ENCODE measurements at regions not wholly inside any gene's neighbourhood (a gene's known extent, or its start where the extent isn't known, plus 50 kb on each side); places are given as distances from the start of the nearest gene placed in this dataset.

GRCh38 chr15:45885801-45886200 lies 251.0 kb downstream of the SQOR start:
- Histone ChIP-seq H3K27me3 (ENCODE audit: control insufficient read depth, insufficient read depth, low read length) (no peaks in the 10 kb centered on the region), H4K8ac (ENCODE audit: low read depth in 2 of 2, low read length in 2 of 2) (no peak overlapping the region), H3K27ac (ENCODE audit: insufficient read depth, low read length) (no peak overlapping the region), H4K20me1 (ENCODE audit: insufficient read depth, low read length) (no peaks in the 10 kb centered on the region), H3K4me3 (ENCODE audit: insufficient read depth, low read depth, low read length) (no peak overlapping the region), H4K5ac (ENCODE audit: low read depth, low read length) (no peak overlapping the region), H3K4me2 (ENCODE audit: low read depth, low read length) (no peak overlapping the region), H2BK15ac (ENCODE audit: low read depth, low read length) (no peak overlapping the region), H2AFZ (replicated peaks; ENCODE audit: low read length, poor library complexity) (no peak overlapping the region), H3K4ac (ENCODE audit: low read depth, low read length) (no peak overlapping the region), H3K79me1 (ENCODE audit: low read depth in 1 of 2, low read length in 2 of 2) (no peaks in the 10 kb centered on the region), H3K23ac (ENCODE audit: low read depth, low read length) (no peak overlapping the region), H2AK9ac (replicated peaks; ENCODE audit: low read depth, low read length, poor library complexity) (no peak overlapping the region), H3K14ac (replicated peaks; ENCODE audit: low read depth, low read length) (no peak overlapping the region), H3K36me3 (ENCODE audit: control insufficient read depth, insufficient read depth, low read length) (no peaks in the 10 kb centered on the region), H4K91ac (ENCODE audit: insufficient read depth, low read depth, low read length) (no peak overlapping the region), H2BK5ac (ENCODE audit: low read depth, low read length, poor library complexity, severe bottlenecking) (no peak overlapping the region), H3K56ac (ENCODE audit: extremely low read depth, insufficient read depth, low read length) (no peak overlapping the region), H3K9ac (ENCODE audit: low read depth, low read length) (no peak overlapping the region), H2BK20ac (ENCODE audit: low read depth, low read length) (no peak overlapping the region), H2AK5ac (ENCODE audit: low read depth, low read length) (no peak overlapping the region), H3K9me3 (ENCODE audit: control insufficient read depth, insufficient read depth, low read length) (peaks cover 9% of the 10 kb centered on the region), H3K9me1 (ENCODE audit: insufficient read depth, low read length) (no peaks in the 10 kb centered on the region), H3K4me1 (ENCODE audit: control insufficient read depth, insufficient read depth, low read length) (no peaks in the 10 kb centered on the region), H3K18ac (ENCODE audit: low read depth, low read length) (no peak overlapping the region), H2BK120ac (ENCODE audit: low read depth, low read length) (no peak overlapping the region)
- ChIA-PET CTCF (no interaction called here), POLR2A (ENCODE audit: unreplicated experiment) (interaction anchor here (0.6 kb wide), 1 partner anchor 8 kb away, joined by 4 read pairs; no protein-coding TSS in a partner anchor)
- BruUV-seq (replicated peaks) = no TSS peak
- intact Hi-C loops (cut with micrococcal nuclease) (no loop called here), dilution Hi-C loops (cut with HindIII; ENCODE audit: low sequenced_read_pairs, unreplicated experiment) (no loop called here), in situ Hi-C loops (cut with MboI; ENCODE audit: low sequenced_read_pairs) (no loop called here)
- TF ChIP-seq CTCF (conservative IDR thresholded peaks at IDR 0.05; ENCODE audit: low read depth, low read length) = no peak
- no peak for TF ChIP-seq RCOR1 (IDR thresholded peaks at IDR 0.05; ENCODE audit: insufficient replicate concordance, low read length)
- no peak for TF ChIP-seq RAD21 (IDR thresholded peaks at IDR 0.05; ENCODE audit: low read length)
- no peak for TF ChIP-seq NFE2L2 (IDR thresholded peaks at IDR 0.05; ENCODE audit: low read depth, low read length)
- no peak for TF ChIP-seq RFX5 (IDR thresholded peaks at IDR 0.05; ENCODE audit: low read depth, low read length)
- no peak for TF ChIP-seq USF2 (IDR thresholded peaks at IDR 0.05; ENCODE audit: low read depth, low read length)
- TF ChIP-seq POLR2A (IDR thresholded peaks at IDR 0.05; ENCODE audit: low read depth, low read length) = no peak
- TF ChIP-seq CHD1 (IDR thresholded peaks at IDR 0.05; ENCODE audit: low read depth, low read length) = no peak
- TF ChIP-seq MXI1 (IDR thresholded peaks at IDR 0.05; ENCODE audit: borderline replicate concordance, low read depth, low read length) = no peak
- TF ChIP-seq MAZ (IDR thresholded peaks at IDR 0.05; ENCODE audit: borderline replicate concordance, low read depth, low read length) = no peak
- TF ChIP-seq SMC3 (IDR thresholded peaks at IDR 0.05; ENCODE audit: low read depth, low read length) = no peak
- no peak for TF ChIP-seq FOS (IDR thresholded peaks at IDR 0.05; ENCODE audit: low read depth, low read length)
- TF ChIP-seq MAFK (IDR thresholded peaks at IDR 0.05; ENCODE audit: low read depth, low read length) = no peak
- no peak for TF ChIP-seq BHLHE40 (IDR thresholded peaks at IDR 0.05; ENCODE audit: low read depth, low read length)
- TF ChIP-seq ELK1 (IDR thresholded peaks at IDR 0.05; ENCODE audit: borderline replicate concordance, low read depth, low read length) = no peak
- TF ChIP-seq CEBPB (IDR thresholded peaks at IDR 0.05; ENCODE audit: low read depth, low read length) = no peak
- DNase-seq (no peak), ATAC-seq (ENCODE audit: low read depth) (no peak)
- no CpG with 5 or more reads among the region's 21 CpGs for WGBS, 2 experiments (ENCODE audit: extremely low coverage in 2 of 2, insufficient read length in 1 of 2)

All from IMR-90 (cell line).